ENCODE measurements at regions not wholly inside any gene's neighbourhood (a gene's known extent, or its start where the extent isn't known, plus 50 kb on each side); places are given as distances from the start of the nearest gene placed in this dataset.

- no peak for TF ChIP-seq ZNF10 (tag by site-specific recombination; IDR thresholded peaks at IDR 0.05)
- TF ChIP-seq ZNF639 (tag by site-specific recombination; IDR thresholded peaks at IDR 0.05): no peak
- no peak for TF ChIP-seq ZSCAN5A (tag by site-specific recombination; IDR thresholded peaks at IDR 0.05)
- TF ChIP-seq ZBTB49 (tag by site-specific recombination; IDR thresholded peaks at IDR 0.05; ENCODE audit: low read depth): no peak
- Histone ChIP-seq H3K27ac (ENCODE audit: extremely low read depth, low read depth, low read length) (no peak overlapping the region), H3K4me3 (ENCODE audit: low read depth, low read length) (no peak overlapping the region), H3K9me3 (ENCODE audit: control insufficient read depth, insufficient read depth, low read depth, low read length) (no peaks in the 10 kb centered on the region), H3K4me1 (ENCODE audit: control insufficient read depth, insufficient read depth, low read length) (no peaks in the 10 kb centered on the region), H3K36me3 (ENCODE audit: control insufficient read depth in 2 of 2, insufficient read depth in 1 of 2, low read length in 2 of 2) (no peaks in the 10 kb centered on the region)
- ChIA-PET CTCF (no interaction called here), POLR2A (no interaction called here)
Measured at GRCh38 chr3:64741341-64741740, 53.5 kb upstream of the ADAMTS9 start.

- H3K36me3 ChIP-seq (ENCODE audit: control insufficient read depth in 2 of 2, insufficient read depth in 1 of 2, low read length in 2 of 2): no peaks in the 10 kb centered on the region
- H3K4me3 ChIP-seq (ENCODE audit: low read depth, low read length): no peak overlapping the region
- ChIA-PET POLR2A (no interaction called here), CTCF (no interaction called here)
- no peak overlapping the region for H3K27ac ChIP-seq (ENCODE audit: extremely low read depth, low read depth, low read length)
- TF ChIP-seq ZNF48 (tag by site-specific recombination; IDR thresholded peaks at IDR 0.05): no peak
- no peak for TF ChIP-seq ZNF311 (tag by site-specific recombination; IDR thresholded peaks at IDR 0.05; ENCODE audit: borderline replicate concordance)
- no peak for TF ChIP-seq HOXA7 (CRISPR knock-in tag; IDR thresholded peaks at IDR 0.05; ENCODE audit: borderline replicate concordance)
- TF ChIP-seq ZNF121 (tag by site-specific recombination; IDR thresholded peaks at IDR 0.05): no peak
- TF ChIP-seq ZNF544 (tag by site-specific recombination; IDR thresholded peaks at IDR 0.05): no peak
- no peak for TF ChIP-seq ZNF223 (tag by site-specific recombination; IDR thresholded peaks at IDR 0.05)
- TF ChIP-seq ZNF645 (tag by site-specific recombination; IDR thresholded peaks at IDR 0.05): no peak
- H3K9me3 ChIP-seq (ENCODE audit: control insufficient read depth, insufficient read depth, low read depth, low read length): no peaks in the 10 kb centered on the region
- no peaks in the 10 kb centered on the region for H3K4me1 ChIP-seq (ENCODE audit: control insufficient read depth, insufficient read depth, low read length)
Measured at GRCh38 chr3:64739971-64740631, 52.3 kb upstream of the ADAMTS9 start.

All from HEK293 (cell line).